ENCODE measurements at regions not wholly inside any gene's neighbourhood (a gene's known extent, or its start where the extent isn't known, plus 50 kb on each side); places are given as distances from the start of the nearest gene placed in this dataset.

DNA sequence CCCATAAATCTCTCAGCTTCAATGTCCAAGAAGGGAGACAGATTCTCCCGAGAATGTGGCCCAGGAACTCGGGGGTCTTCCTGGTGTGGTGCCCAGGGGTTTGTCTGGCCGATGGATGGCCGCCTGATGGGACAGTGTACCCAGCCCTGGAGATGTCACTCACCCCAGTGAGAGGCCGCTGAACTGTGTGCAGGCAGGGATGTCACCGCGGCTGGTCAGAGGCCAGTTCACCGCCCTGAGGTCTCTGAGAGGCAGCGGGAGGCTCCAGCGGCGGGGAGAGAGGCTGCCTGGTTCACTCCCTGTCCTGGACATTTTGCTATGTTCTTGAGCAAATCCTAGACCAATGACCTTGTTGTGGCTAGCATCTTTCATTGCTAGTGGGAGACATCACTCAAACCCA lies 1349.5 kb downstream of the BRD1 start:
- H3K27me3 ChIP-seq (ENCODE audit: low read length), result no peaks in the 10 kb centered on the region
- no peak overlapping the region for H3K4me2 ChIP-seq (ENCODE audit: low read depth, low read length, poor library complexity, severe bottlenecking)
- H3K9ac ChIP-seq (ENCODE audit: low read length), result no peak overlapping the region
- TF ChIP-seq CTCF (IDR thresholded peaks at IDR 0.05; ENCODE audit: insufficient read depth, low read length, poor library complexity, severe bottlenecking) (no peak), EZH2phosphoT487 (conservative IDR thresholded peaks at IDR 0.05; ENCODE audit: low read length) (no peak)
- no peaks in the 10 kb centered on the region for H3K36me3 ChIP-seq (ENCODE audit: low read length)
- H3K27ac ChIP-seq (ENCODE audit: low read depth, low read length), result no peak overlapping the region
- no peaks in the 10 kb centered on the region for H3K79me2 ChIP-seq (ENCODE audit: insufficient read depth, low read length)
- no peak overlapping the region for H3K4me3 ChIP-seq (ENCODE audit: insufficient read depth, low read length, poor library complexity, severe bottlenecking)
- H4K20me1 ChIP-seq (ENCODE audit: low read depth, low read length), result no peaks in the 10 kb centered on the region
- no peaks in the 10 kb centered on the region for H3F3A ChIP-seq (ENCODE audit: insufficient read depth)
- no peak overlapping the region for H2AFZ ChIP-seq (ENCODE audit: low read depth, low read length, severe bottlenecking)
- H3K9me3 ChIP-seq (ENCODE audit: insufficient read depth, low read length), result no peaks in the 10 kb centered on the region
- H3K9me2 ChIP-seq (replicated peaks; ENCODE audit: insufficient read depth, low read length), result no peaks in the 10 kb centered on the region

GRCh38 chr22:48477031-48477721 lies 1350.5 kb downstream of the BRD1 start:
- Histone ChIP-seq H3K9me2 (replicated peaks; ENCODE audit: insufficient read depth, low read length) (no peaks in the 10 kb centered on the region), H3K36me3 (ENCODE audit: low read length) (no peaks in the 10 kb centered on the region), H3K4me3 (ENCODE audit: insufficient read depth, low read length, poor library complexity, severe bottlenecking) (no peak overlapping the region)

GRCh38 chr22:48476577-48476976 lies 1351.1 kb downstream of the BRD1 start:
- no peaks in the 10 kb centered on the region for H3K79me2 ChIP-seq (ENCODE audit: insufficient read depth, low read length)
- H3K36me3 ChIP-seq (ENCODE audit: low read length), result no peaks in the 10 kb centered on the region
- H3K27ac ChIP-seq (ENCODE audit: low read depth, low read length), result no peak overlapping the region
- H3K9ac ChIP-seq (ENCODE audit: low read length), result no peak overlapping the region
- H3F3A ChIP-seq (ENCODE audit: insufficient read depth), result no peaks in the 10 kb centered on the region
- no peak overlapping the region for H2AFZ ChIP-seq (ENCODE audit: low read depth, low read length, severe bottlenecking)
- H3K9me3 ChIP-seq (ENCODE audit: insufficient read depth, low read length), result no peaks in the 10 kb centered on the region
- H3K9me2 ChIP-seq (replicated peaks; ENCODE audit: insufficient read depth, low read length), result no peaks in the 10 kb centered on the region
- H4K20me1 ChIP-seq (ENCODE audit: low read depth, low read length), result no peaks in the 10 kb centered on the region
- TF ChIP-seq EZH2phosphoT487 (conservative IDR thresholded peaks at IDR 0.05; ENCODE audit: low read length) (no peak), CTCF (IDR thresholded peaks at IDR 0.05; ENCODE audit: insufficient read depth, low read length, poor library complexity, severe bottlenecking) (no peak)
- H3K4me3 ChIP-seq (ENCODE audit: insufficient read depth, low read length, poor library complexity, severe bottlenecking), result no peak overlapping the region
- H3K27me3 ChIP-seq (ENCODE audit: low read length), result no peaks in the 10 kb centered on the region
- H3K4me2 ChIP-seq (ENCODE audit: low read depth, low read length, poor library complexity, severe bottlenecking), result no peak overlapping the region

More at GRCh38 chr22:48477031-48477721, 1350.5 kb downstream of the BRD1 start:
- TF ChIP-seq CTCF (IDR thresholded peaks at IDR 0.05; ENCODE audit: insufficient read depth, low read length, poor library complexity, severe bottlenecking) (no peak), EZH2phosphoT487 (conservative IDR thresholded peaks at IDR 0.05; ENCODE audit: low read length) (no peak)
- Histone ChIP-seq H3K27me3 (ENCODE audit: low read length) (no peaks in the 10 kb centered on the region), H3K9me3 (ENCODE audit: insufficient read depth, low read length) (no peaks in the 10 kb centered on the region), H3K9ac (ENCODE audit: low read length) (no peak overlapping the region), H3K79me2 (ENCODE audit: insufficient read depth, low read length) (no peaks in the 10 kb centered on the region), H2AFZ (ENCODE audit: low read depth, low read length, severe bottlenecking) (no peak overlapping the region), H4K20me1 (ENCODE audit: low read depth, low read length) (no peaks in the 10 kb centered on the region), H3F3A (ENCODE audit: insufficient read depth) (no peaks in the 10 kb centered on the region), H3K4me2 (ENCODE audit: low read depth, low read length, poor library complexity, severe bottlenecking) (no peak overlapping the region), H3K27ac (ENCODE audit: low read depth, low read length) (no peak overlapping the region)
